ENCODE measurements at regions not wholly inside any gene's neighbourhood (a gene's known extent, or its start where the extent isn't known, plus 50 kb on each side); places are given as distances from the start of the nearest gene placed in this dataset.

- CTCF ChIA-PET, result no interaction called here
Observed at GRCh38 chr10:78660446-78661106, 408.2 kb upstream of the ZMIZ1 start.

More at GRCh38 chr10:78660446-78661106, 408.2 kb upstream of the ZMIZ1 start:
- Histone ChIP-seq H3K9me3 (ENCODE audit: control extremely low read depth in 1 of 3, control insufficient read depth in 2 of 3, insufficient read depth in 1 of 3, low read length in 2 of 3) (peaks cover 3 to 14% (median 6%) of the 10 kb centered on the region in 3 donors), H4K20me1 (ENCODE audit: control insufficient read depth, insufficient read depth, low read length, poor library complexity, severe bottlenecking) (no peaks in the 10 kb centered on the region), H3K9ac (ENCODE audit: low read length) (no peak overlapping the region), H3K36me3 (replicated peaks in 1 of 2; ENCODE audit: control extremely low read depth in 1 of 2, control insufficient read depth in 1 of 2, extremely low read depth in 1 of 2, insufficient read depth in 2 of 2, low read length in 1 of 2) (no peaks in the 10 kb centered on the region), H3K4me1 (ENCODE audit: control insufficient read depth in 2 of 2, insufficient read depth in 2 of 2, low read length in 2 of 2) (peaks cover 0 to 13% of the 10 kb centered on the region in 2 donors), H2AFZ (ENCODE audit: insufficient read depth, low read depth, low read length, poor library complexity, severe bottlenecking) (no peak overlapping the region), H3K4me3 (ENCODE audit: control extremely low read depth in 1 of 5, extremely low read depth in 1 of 5, insufficient read depth in 1 of 5, low read depth in 2 of 5, low read length in 4 of 5) (no peak overlapping the region), H3K79me2 (ENCODE audit: control insufficient read depth, insufficient read depth, low read length) (no peaks in the 10 kb centered on the region), H3K27me3 (replicated peaks in 1 of 4; ENCODE audit: control extremely low read depth in 1 of 4, control insufficient read depth in 3 of 4, insufficient read depth in 4 of 4, low read length in 3 of 4) (peaks cover 0 to 16% (median 11%) of the 10 kb centered on the region in 4 experiments), H3K4me2 (replicated peaks; ENCODE audit: low read depth, low read length, poor library complexity, severe bottlenecking) (no peak overlapping the region), H3K27ac (ENCODE audit: low read length in 2 of 2) (no peak overlapping the region)
- POLR2A ChIA-PET, result no interaction called here
- WGBS (ENCODE audit: insufficient coverage), result 94% methylated on average over 2 of the region's 7 CpGs
- Mint-ChIP-seq H3K9me3 (ENCODE audit: insufficient read depth) (peaks cover 3% of the 10 kb centered on the region), H3K4me1 (peaks cover 13% of the 10 kb centered on the region), H3K4me3 (no peak overlapping the region), H3K27me3 (peaks cover 21% of the 10 kb centered on the region), H3K27ac (no peak overlapping the region)
- intact Hi-C loops (cut with micrococcal nuclease), result no loop called here
- no peak for DNase-seq
- no peak for ATAC-seq (ENCODE audit: low read depth)
- TF ChIP-seq EZH2 (IDR thresholded peaks at IDR 0.05; ENCODE audit: borderline replicate concordance, insufficient read depth, low read depth, low read length, poor library complexity, severe bottlenecking) (no peak), CTCF (IDR thresholded peaks at IDR 0.05) (no peak)
